ENCODE measurements at regions not wholly inside any gene's neighbourhood (a gene's known extent, or its start where the extent isn't known, plus 50 kb on each side); places are given as distances from the start of the nearest gene placed in this dataset.

DNA sequence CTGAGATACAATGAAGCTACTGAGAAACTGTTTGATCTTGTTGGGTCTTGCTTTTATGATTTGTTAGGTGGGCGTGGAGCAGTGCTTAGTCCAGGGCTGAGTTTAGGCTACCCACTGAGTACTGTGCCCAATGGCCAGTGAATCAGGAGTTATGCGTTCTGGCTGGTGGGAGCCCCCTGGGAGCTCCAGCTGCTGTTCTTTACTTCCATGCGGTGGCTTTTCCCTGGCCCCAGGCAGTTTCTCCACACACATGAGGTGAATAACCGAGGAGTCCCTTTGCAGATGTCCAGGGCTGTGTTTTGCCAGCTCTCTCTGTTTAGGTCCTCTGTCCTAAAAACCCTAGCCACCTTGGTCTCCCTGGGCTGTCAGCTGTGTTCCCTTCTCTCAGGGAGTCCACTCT lies 106.5 kb downstream of the KLF13 start:
- DNase-seq (ENCODE audit: insufficient read length, low spot score) = no peak
- FAIRE-seq = no peak
- TF ChIP-seq CTCF (IDR thresholded peaks at IDR 0.05; ENCODE audit: insufficient read depth, missing control alignments) = no peak

- FAIRE-seq = no peak
- no peak for TF ChIP-seq CTCF (IDR thresholded peaks at IDR 0.05; ENCODE audit: insufficient read depth, missing control alignments)
- DNase-seq (ENCODE audit: insufficient read length, low spot score) = no peak
Measured at GRCh38 chr15:31433574-31433973, 106.9 kb downstream of the KLF13 start.

GRCh38 chr15:31434275-31434587 lies 107.6 kb downstream of the KLF13 start:
- FAIRE-seq = no peak

DNA sequence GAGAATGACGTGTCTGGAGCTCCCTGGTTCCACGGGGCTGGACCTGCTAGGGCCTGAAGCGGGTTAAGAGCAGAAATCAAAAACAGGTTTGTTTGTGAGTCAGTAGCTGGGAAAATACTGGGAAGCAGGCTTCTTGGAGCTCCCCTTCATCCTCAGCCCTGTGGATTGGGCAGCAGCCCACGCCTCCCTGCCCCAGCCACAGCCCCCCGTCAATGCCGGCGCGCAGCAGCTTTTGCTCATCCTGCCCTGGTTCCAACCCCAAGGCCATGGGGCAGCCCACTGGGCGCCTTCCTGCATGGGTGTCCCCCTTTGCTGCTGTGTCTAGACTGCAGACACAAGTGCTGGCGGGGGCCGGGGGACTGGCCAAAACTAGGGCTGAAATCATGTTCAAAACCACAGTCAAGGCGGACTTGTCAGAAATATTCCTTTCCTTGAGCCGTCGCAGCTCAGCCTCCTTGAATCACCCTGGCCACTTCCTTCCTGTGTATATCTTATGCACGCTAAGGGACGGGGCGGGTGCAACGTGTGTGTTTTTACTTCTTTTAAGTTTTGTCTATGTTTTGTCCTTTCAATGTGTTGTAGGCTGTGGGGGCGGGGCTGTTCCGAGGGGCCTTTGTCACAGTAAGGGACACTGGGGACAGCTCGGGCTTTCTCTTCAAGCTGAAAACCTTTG lies 108.1 kb downstream of the KLF13 start:
- FAIRE-seq (no peak), DNase-seq (ENCODE audit: insufficient read length, low spot score) (no peak)
- no peak for TF ChIP-seq CTCF (IDR thresholded peaks at IDR 0.05; ENCODE audit: insufficient read depth, missing control alignments)

More at GRCh38 chr15:31434275-31434587, 107.6 kb downstream of the KLF13 start:
- no peak for DNase-seq (ENCODE audit: insufficient read length, low spot score)
- no peak for TF ChIP-seq CTCF (IDR thresholded peaks at IDR 0.05; ENCODE audit: insufficient read depth, missing control alignments)

DNA sequence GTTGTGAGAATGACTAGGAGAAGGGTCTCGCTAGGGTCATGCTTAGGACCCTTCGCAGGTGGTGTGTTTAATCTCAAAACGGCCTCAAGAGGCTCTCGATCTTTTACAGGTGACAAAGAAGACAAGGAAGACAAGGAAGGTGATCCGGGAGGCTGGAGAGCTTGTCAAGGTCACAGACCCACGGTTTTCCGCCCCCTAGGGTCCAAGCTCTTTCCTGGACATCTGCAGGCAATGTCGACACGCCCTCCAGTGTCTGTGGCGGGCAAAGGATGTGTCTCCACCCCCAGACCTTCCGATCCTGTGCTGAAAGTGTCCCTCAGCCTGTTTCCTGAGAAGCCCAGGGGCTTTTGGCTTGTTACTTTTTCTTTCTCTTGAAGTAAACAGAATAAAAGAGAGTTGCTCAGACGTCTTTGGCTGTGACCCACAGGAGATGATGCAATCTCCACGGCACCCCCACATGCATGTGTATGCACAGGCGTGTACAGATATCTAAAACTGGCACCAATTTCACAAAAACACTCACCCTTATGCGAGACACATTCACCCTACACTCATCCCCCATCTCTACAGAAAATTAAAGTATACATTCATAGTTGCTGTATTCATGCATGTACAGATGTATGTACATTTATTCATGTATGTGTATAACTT lies 108.8 kb downstream of the KLF13 start:
- FAIRE-seq = no peak
- peak; percentile 87 for TF ChIP-seq CTCF (IDR thresholded peaks at IDR 0.05; ENCODE audit: insufficient read depth, missing control alignments)
- DNase-seq (ENCODE audit: insufficient read length, low spot score) = peak; percentile 78

GRCh38 chr15:31435912-31436628 lies 109.4 kb downstream of the KLF13 start:
- DNase-seq (ENCODE audit: insufficient read length, low spot score) (no peak), FAIRE-seq (no peak)
- TF ChIP-seq CTCF (IDR thresholded peaks at IDR 0.05; ENCODE audit: insufficient read depth, missing control alignments) = no peak

GRCh38 chr15:31437686-31438085 lies 111.1 kb downstream of the KLF13 start:
- DNase-seq (ENCODE audit: insufficient read length, low spot score) = no peak
- no peak for TF ChIP-seq CTCF (IDR thresholded peaks at IDR 0.05; ENCODE audit: insufficient read depth, missing control alignments)
- FAIRE-seq = no peak
